H9 (cell line): ENCODE measurements at regions not wholly inside any gene's neighbourhood (a gene's known extent, or its start where the extent isn't known, plus 50 kb on each side); places are given as distances from the start of the nearest gene placed in this dataset.

Experiments
- DNase-seq: peaks from one replicate; pipeline ENCODE4 v3.0.0-alpha.2; 2017
- H2AFZ ChIP-seq: one replicate; pipeline ENCODE4 v1.6.1; 2013; ENCODE audit warnings: mild to moderate bottlenecking, low read length, control low read depth, moderate library complexity
- H2AK5ac ChIP-seq: 2 replicates; pipeline ENCODE4 v1.6.1; 2013; ENCODE audit warnings: low read length, control low read depth, mixed read lengths; ENCODE audit not compliant: insufficient read length
- H2BK120ac ChIP-seq: one replicate; pipeline ENCODE4 v1.6.1; 2013; ENCODE audit warnings: low read depth, mild to moderate bottlenecking, low read length, control low read depth, inconsistent platforms; ENCODE audit not compliant: poor library complexity, severe bottlenecking
- H2BK12ac ChIP-seq: 2 replicates; pipeline ENCODE4 v1.6.1; 2013; ENCODE audit warnings: low read length, control low read depth, mixed read lengths, low read depth; ENCODE audit not compliant: insufficient read length
- H2BK15ac ChIP-seq: 2 replicates; pipeline ENCODE4 v1.6.1; 2013; ENCODE audit warnings: low read depth, low read length, control low read depth
- H2BK20ac ChIP-seq: one replicate; pipeline ENCODE4 v1.6.1; 2013; ENCODE audit warnings: low read depth, mild to moderate bottlenecking, low read length, control low read depth, inconsistent platforms; ENCODE audit not compliant: poor library complexity, severe bottlenecking
- H2BK5ac ChIP-seq: 2 replicates; pipeline ENCODE4 v1.6.1; 2013; ENCODE audit warnings: low read length, control low read depth, mixed read lengths; ENCODE audit not compliant: insufficient read length
- H3K14ac ChIP-seq: 2 replicates; pipeline ENCODE4 v1.6.1; 2013; ENCODE audit warnings: low read length, control low read depth; ENCODE audit not compliant: insufficient read depth
- H3K18ac ChIP-seq: 2 replicates; pipeline ENCODE4 v1.6.1; 2013; ENCODE audit warnings: low read depth, mild to moderate bottlenecking, mixed read lengths, low read length, control low read depth; ENCODE audit not compliant: insufficient read length
- H3K23ac ChIP-seq: 2 replicates; pipeline ENCODE4 v1.6.1; 2013; ENCODE audit warnings: low read length, control low read depth, mixed read lengths, low read depth; ENCODE audit not compliant: insufficient read length
- H3K23me2 ChIP-seq: 2 replicates; pipeline ENCODE4 v1.6.1; 2013; ENCODE audit warnings: low read depth, mild to moderate bottlenecking, mixed read lengths, low read length, control low read depth; ENCODE audit not compliant: insufficient read length, poor library complexity, severe bottlenecking
- H3K27ac ChIP-seq: 2 replicates; pipeline ENCODE4 v1.5.1; 2013; ENCODE audit warnings: low read length, control low read depth, mixed read lengths, low read depth; ENCODE audit not compliant: insufficient read length
- H3K27me3 ChIP-seq: 2 replicates; pipeline ENCODE4 v1.6.1; 2013; ENCODE audit warnings: low read length, control low read depth, inconsistent platforms; ENCODE audit not compliant: insufficient read depth
- H3K4ac ChIP-seq: 2 replicates; pipeline ENCODE4 v1.6.1; 2013; ENCODE audit warnings: low read depth, mild to moderate bottlenecking, control low read depth, inconsistent platforms, low read length, moderate library complexity
- H3K4me1 ChIP-seq: 2 replicates; pipeline ENCODE4 v1.6.1; 2013; ENCODE audit warnings: low read length, control low read depth, inconsistent platforms; ENCODE audit not compliant: insufficient read depth
- H3K4me2 ChIP-seq: 2 replicates; pipeline ENCODE4 v1.6.1; 2013; ENCODE audit warnings: low read length, control low read depth, mixed read lengths; ENCODE audit not compliant: insufficient read length, insufficient read depth
- H3K56ac ChIP-seq: 2 replicates; pipeline ENCODE4 v1.6.1; 2013; ENCODE audit warnings: low read depth, mild to moderate bottlenecking, mixed read lengths, low read length, control low read depth; ENCODE audit not compliant: insufficient read length
- H3K79me1 ChIP-seq: 2 replicates; pipeline ENCODE4 v1.6.1; 2013; ENCODE audit warnings: low read depth, mild to moderate bottlenecking, moderate library complexity, low read length, control low read depth, inconsistent platforms; ENCODE audit not compliant: insufficient read depth, poor library complexity, severe bottlenecking
- H3K79me2 ChIP-seq: 2 replicates; pipeline ENCODE4 v1.6.1; 2013; ENCODE audit warnings: low read length, control low read depth, inconsistent platforms; ENCODE audit not compliant: insufficient read depth
- H3K9ac ChIP-seq: 2 replicates; pipeline ENCODE4 v1.6.1; 2013; ENCODE audit warnings: low read length, control low read depth, mixed read lengths; ENCODE audit not compliant: insufficient read length; ENCODE audit errors: extremely low read depth
- H3K9me3 ChIP-seq: one replicate; pipeline ENCODE4 v1.6.1; 2013; ENCODE audit warnings: low read depth, low read length, inconsistent platforms; ENCODE audit not compliant: control insufficient read depth
- H3T11ph ChIP-seq: one replicate; pipeline ENCODE4 v1.6.1; 2013; ENCODE audit warnings: mild to moderate bottlenecking, low read length, control low read depth, inconsistent platforms
- H4K20me1 ChIP-seq: one replicate; pipeline ENCODE4 v1.6.1; 2013; ENCODE audit not compliant: control insufficient read depth, insufficient read length, insufficient read depth
- H4K5ac ChIP-seq: 2 replicates; pipeline ENCODE4 v1.6.1; 2013; ENCODE audit warnings: low read depth, mild to moderate bottlenecking, mixed read lengths, low read length, control low read depth; ENCODE audit not compliant: insufficient read length
- H4K8ac ChIP-seq: replicated peaks from 2 replicates; pipeline ENCODE4 v1.6.1; 2013; ENCODE audit warnings: low read length, control low read depth, mixed read lengths, low read depth; ENCODE audit not compliant: insufficient read length
- H4K91ac ChIP-seq: 2 replicates; pipeline ENCODE4 v1.6.1; 2013; ENCODE audit warnings: low read depth, mild to moderate bottlenecking, moderate library complexity, mixed read lengths, low read length, control low read depth; ENCODE audit not compliant: insufficient read length
- H3K27ac Mint-ChIP-seq, 3 experiments: 2 replicates in 2 of 3; 3 replicates in 1 of 3; pipeline ENCODE4 v1.8.0; 2020 to 2021; ENCODE audit warnings: mixed read lengths in 3 of 3, mild to moderate bottlenecking in 1 of 3, moderate library complexity in 1 of 3
- H3K27me3 Mint-ChIP-seq: 2 replicates; pipeline ENCODE4 v1.8.0; 2021; ENCODE audit warnings: low read depth, mild to moderate bottlenecking, moderate library complexity, mixed read lengths
- H3K36me3 Mint-ChIP-seq, 3 experiments: 2 replicates in 2 of 3; 3 replicates in 1 of 3; pipeline ENCODE4 v1.8.0; 2020 to 2021; ENCODE audit warnings: low read depth in 3 of 3, mixed read lengths in 3 of 3; ENCODE audit not compliant: insufficient read depth in 1 of 3
- H3K4me1 Mint-ChIP-seq, 2 experiments: 2 replicates each; pipeline ENCODE4 v1.8.0; 2020; ENCODE audit warnings: mixed read lengths in 2 of 2
- H3K4me3 Mint-ChIP-seq, 2 experiments: 2 replicates in 1 of 2; 3 replicates in 1 of 2; pipeline ENCODE4 v1.8.0; 2020 to 2021; ENCODE audit warnings: mild to moderate bottlenecking in 2 of 2, mixed read lengths in 2 of 2, moderate library complexity in 1 of 2
- H3K9me3 Mint-ChIP-seq, 2 experiments: 2 replicates in 1 of 2; 3 replicates in 1 of 2; pipeline ENCODE4 v1.8.0; 2020; ENCODE audit warnings: mild to moderate bottlenecking in 2 of 2, mixed read lengths in 2 of 2, moderate library complexity in 1 of 2
- CTCF ChIP-seq: fragments of 200-600 bp; sonication (generic); conservative IDR thresholded peaks from 3 replicates; pipeline ENCODE4 v1.8.0; 2021; ENCODE audit warnings: antibody characterized with exemption, mild to moderate bottlenecking

- Histone ChIP-seq H3K4me2 (no peak overlapping the region), H4K20me1 (no peaks in the 10 kb centered on the region), H2AK5ac (no peak overlapping the region), H3K14ac (no peak overlapping the region), H3K79me1 (no peaks in the 10 kb centered on the region), H4K8ac (no peak overlapping the region), H2BK12ac (no peak overlapping the region), H3K27me3 (no peaks in the 10 kb centered on the region), H3K4me1 (no peaks in the 10 kb centered on the region), H3K4ac (no peak overlapping the region), H4K5ac (no peak overlapping the region), H3K27ac (no peak overlapping the region), H2BK120ac (no peak overlapping the region), H3K79me2 (no peaks in the 10 kb centered on the region), H4K91ac (no peak overlapping the region), H2BK20ac (no peak overlapping the region), H3K56ac (no peak overlapping the region), H3K9ac (no peak overlapping the region), H3T11ph (no peak overlapping the region), H2BK15ac (no peak overlapping the region), H3K23ac (no peak overlapping the region), H3K9me3 (no peaks in the 10 kb centered on the region), H3K23me2 (no peaks in the 10 kb centered on the region), H2AFZ (no peak overlapping the region), H2BK5ac (no peak overlapping the region), H3K18ac (no peak overlapping the region)
- no peaks in the 10 kb centered on the region for H3K27me3 Mint-ChIP-seq
- no peaks in the 10 kb centered on the region for H3K4me1 Mint-ChIP-seq
- no peaks in the 10 kb centered on the region for H3K9me3 Mint-ChIP-seq
- no peak overlapping the region for H3K27ac Mint-ChIP-seq
- H3K36me3 Mint-ChIP-seq: no peaks in the 10 kb centered on the region
- no peak for TF ChIP-seq CTCF
- no peak overlapping the region; a peak in 1 of 5 replicates for H3K4me3 Mint-ChIP-seq
- no peak for DNase-seq
These were observed 227.4 kb upstream of the COL3A1 start for GRCh38 chr2:188746727-188747126.
